ENCODE measurements at regions not wholly inside any gene's neighbourhood (a gene's known extent, or its start where the extent isn't known, plus 50 kb on each side); places are given as distances from the start of the nearest gene placed in this dataset.

GRCh38 chr12:98146043-98146442 lies 369.3 kb upstream of the TMPO start:
- no peaks in the 10 kb centered on the region for H3K9me3 ChIP-seq (ENCODE audit: control insufficient read depth, insufficient read depth, low read length)
- ATAC-seq (no peak), DNase-seq (no peak)
- H3K4me3 Mint-ChIP-seq, result no peak overlapping the region
- H3K4me3 ChIP-seq (ENCODE audit: low read length), result no peak overlapping the region
- intact Hi-C loops (cut with micrococcal nuclease), result no loop called here
- no peak for TF ChIP-seq CTCF (IDR thresholded peaks at IDR 0.05)
- WGBS (ENCODE audit: insufficient coverage), result 97% methylated on average over 2 of the region's 2 CpGs
- H3K27ac ChIP-seq (ENCODE audit: low read length), result no peak overlapping the region
- H3K36me3 Mint-ChIP-seq, result no peaks in the 10 kb centered on the region
- H3K27me3 ChIP-seq (ENCODE audit: control insufficient read depth, insufficient read depth, low read length), result no peaks in the 10 kb centered on the region
- H3K36me3 ChIP-seq (ENCODE audit: control insufficient read depth, insufficient read depth, low read length), result no peaks in the 10 kb centered on the region
- H3K27ac Mint-ChIP-seq, result no peak overlapping the region
- H3K9me3 Mint-ChIP-seq, result peaks cover 0 to 6% of the 10 kb centered on the region in 2 donors
- H3K4me1 Mint-ChIP-seq, result no peaks in the 10 kb centered on the region
- peaks cover 0 to 7% of the 10 kb centered on the region in 2 donors for H3K27me3 Mint-ChIP-seq (ENCODE audit: low read depth in 2 of 2)
- no peaks in the 10 kb centered on the region for H3K4me1 ChIP-seq (ENCODE audit: control insufficient read depth, insufficient read depth, low read length)

- Mint-ChIP-seq H3K4me1 (no peaks in the 10 kb centered on the region), H3K4me3 (no peak overlapping the region), H3K36me3 (no peaks in the 10 kb centered on the region), H3K27me3 (ENCODE audit: low read depth in 2 of 2) (peaks cover 0 to 7% of the 10 kb centered on the region in 2 donors), H3K9me3 (peaks cover 0 to 6% of the 10 kb centered on the region in 2 donors), H3K27ac (no peak overlapping the region)
- Histone ChIP-seq H3K9me3 (ENCODE audit: control insufficient read depth, insufficient read depth, low read length) (no peaks in the 10 kb centered on the region), H3K27me3 (ENCODE audit: control insufficient read depth, insufficient read depth, low read length) (no peaks in the 10 kb centered on the region), H3K4me3 (ENCODE audit: low read length) (no peak overlapping the region), H3K4me1 (ENCODE audit: control insufficient read depth, insufficient read depth, low read length) (no peaks in the 10 kb centered on the region), H3K27ac (ENCODE audit: low read length) (no peak overlapping the region), H3K36me3 (ENCODE audit: control insufficient read depth, insufficient read depth, low read length) (no peaks in the 10 kb centered on the region)
- ATAC-seq (no peak), DNase-seq (no peak)
- 85% methylated on average over 4 of the region's 4 CpGs for WGBS (ENCODE audit: insufficient coverage)
- no peak for TF ChIP-seq CTCF (IDR thresholded peaks at IDR 0.05)
- intact Hi-C loops (cut with micrococcal nuclease), result no loop called here
These were observed 368.9 kb upstream of the TMPO start for GRCh38 chr12:98146487-98146886.

- ATAC-seq, result no peak
- Histone ChIP-seq H3K4me1 (ENCODE audit: control insufficient read depth, insufficient read depth, low read length) (no peaks in the 10 kb centered on the region), H3K36me3 (ENCODE audit: control insufficient read depth, insufficient read depth, low read length) (no peaks in the 10 kb centered on the region), H3K4me3 (ENCODE audit: low read length) (no peak overlapping the region), H3K9me3 (ENCODE audit: control insufficient read depth, insufficient read depth, low read length) (no peaks in the 10 kb centered on the region), H3K27ac (ENCODE audit: low read length) (no peak overlapping the region), H3K27me3 (ENCODE audit: control insufficient read depth, insufficient read depth, low read length) (no peaks in the 10 kb centered on the region)
- Mint-ChIP-seq H3K4me1 (no peaks in the 10 kb centered on the region), H3K27ac (no peak overlapping the region), H3K4me3 (no peak overlapping the region), H3K9me3 (peaks cover under 1 to 4% of the 10 kb centered on the region in 2 donors), H3K27me3 (ENCODE audit: low read depth in 2 of 2) (peaks cover 0 to 2% of the 10 kb centered on the region in 2 donors), H3K36me3 (no peaks in the 10 kb centered on the region)
- no peak for TF ChIP-seq CTCF (IDR thresholded peaks at IDR 0.05)
- intact Hi-C loops (cut with micrococcal nuclease), result no loop called here
- no peak for DNase-seq
These were observed 366.1 kb upstream of the TMPO start for GRCh38 chr12:98149270-98149669.

GRCh38 chr12:98149691-98150210 lies 365.6 kb upstream of the TMPO start:
- no peak for TF ChIP-seq CTCF (IDR thresholded peaks at IDR 0.05)
- intact Hi-C loops (cut with micrococcal nuclease), result no loop called here

More at GRCh38 chr12:98149691-98150210, 365.6 kb upstream of the TMPO start:
- H3K9me3 Mint-ChIP-seq, result peaks cover 0 to 4% of the 10 kb centered on the region in 2 donors
- no peaks in the 10 kb centered on the region for H3K4me1 Mint-ChIP-seq
- Histone ChIP-seq H3K27me3 (ENCODE audit: control insufficient read depth, insufficient read depth, low read length) (no peaks in the 10 kb centered on the region), H3K27ac (ENCODE audit: low read length) (no peak overlapping the region), H3K4me3 (ENCODE audit: low read length) (no peak overlapping the region), H3K36me3 (ENCODE audit: control insufficient read depth, insufficient read depth, low read length) (no peaks in the 10 kb centered on the region), H3K4me1 (ENCODE audit: control insufficient read depth, insufficient read depth, low read length) (no peaks in the 10 kb centered on the region), H3K9me3 (ENCODE audit: control insufficient read depth, insufficient read depth, low read length) (no peaks in the 10 kb centered on the region)
- no peak for DNase-seq
- H3K27ac Mint-ChIP-seq, result no peak overlapping the region
- H3K4me3 Mint-ChIP-seq, result no peak overlapping the region
- no peak for ATAC-seq
- WGBS (ENCODE audit: insufficient coverage), result 86% methylated on average over 4 of the region's 4 CpGs
- peaks cover 0 to 2% of the 10 kb centered on the region in 2 donors for H3K27me3 Mint-ChIP-seq (ENCODE audit: low read depth in 2 of 2)
- H3K36me3 Mint-ChIP-seq, result no peaks in the 10 kb centered on the region
